ENCODE measurements at regions not wholly inside any gene's neighbourhood (a gene's known extent, or its start where the extent isn't known, plus 50 kb on each side); places are given as distances from the start of the nearest gene placed in this dataset.

- TF ChIP-seq EZH2 (IDR thresholded peaks at IDR 0.05; ENCODE audit: low read depth, low read length, severe bottlenecking) = no peak
- TF ChIP-seq POLR2AphosphoS5 (IDR thresholded peaks at IDR 0.05; ENCODE audit: low read depth, low read length) = no peak
- no peak for TF ChIP-seq MAX (IDR thresholded peaks at IDR 0.05)
- TF ChIP-seq, protein P1, sequence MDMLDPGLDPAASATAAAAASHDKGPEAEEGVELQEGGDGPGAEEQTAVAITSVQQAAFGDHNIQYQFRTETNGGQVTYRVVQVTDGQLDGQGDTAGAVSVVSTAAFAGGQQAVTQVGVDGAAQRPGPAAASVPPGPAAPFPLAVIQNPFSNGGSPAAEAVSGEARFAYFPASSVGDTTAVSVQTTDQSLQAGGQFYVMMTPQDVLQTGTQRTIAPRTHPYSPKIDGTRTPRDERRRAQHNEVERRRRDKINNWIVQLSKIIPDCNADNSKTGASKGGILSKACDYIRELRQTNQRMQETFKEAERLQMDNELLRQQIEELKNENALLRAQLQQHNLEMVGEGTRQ (IDR thresholded peaks at IDR 0.05; ENCODE audit: low read length) = no peak
- no peak for TF ChIP-seq ZNF274 (IDR thresholded peaks at IDR 0.05; ENCODE audit: borderline replicate concordance, extremely low read depth, low read length)
- TF ChIP-seq, protein P2, sequence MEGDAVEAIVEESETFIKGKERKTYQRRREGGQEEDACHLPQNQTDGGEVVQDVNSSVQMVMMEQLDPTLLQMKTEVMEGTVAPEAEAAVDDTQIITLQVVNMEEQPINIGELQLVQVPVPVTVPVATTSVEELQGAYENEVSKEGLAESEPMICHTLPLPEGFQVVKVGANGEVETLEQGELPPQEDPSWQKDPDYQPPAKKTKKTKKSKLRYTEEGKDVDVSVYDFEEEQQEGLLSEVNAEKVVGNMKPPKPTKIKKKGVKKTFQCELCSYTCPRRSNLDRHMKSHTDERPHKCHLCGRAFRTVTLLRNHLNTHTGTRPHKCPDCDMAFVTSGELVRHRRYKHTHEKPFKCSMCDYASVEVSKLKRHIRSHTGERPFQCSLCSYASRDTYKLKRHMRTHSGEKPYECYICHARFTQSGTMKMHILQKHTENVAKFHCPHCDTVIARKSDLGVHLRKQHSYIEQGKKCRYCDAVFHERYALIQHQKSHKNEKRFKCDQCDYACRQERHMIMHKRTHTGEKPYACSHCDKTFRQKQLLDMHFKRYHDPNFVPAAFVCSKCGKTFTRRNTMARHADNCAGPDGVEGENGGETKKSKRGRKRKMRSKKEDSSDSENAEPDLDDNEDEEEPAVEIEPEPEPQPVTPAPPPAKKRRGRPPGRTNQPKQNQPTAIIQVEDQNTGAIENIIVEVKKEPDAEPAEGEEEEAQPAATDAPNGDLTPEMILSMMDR (IDR thresholded peaks at IDR 0.05; ENCODE audit: control extremely low read depth in 1 of 3, insufficient read depth in 1 of 3, low read depth in 1 of 3, low read length in 3 of 3) = no peak
- TF ChIP-seq POLR2A (IDR thresholded peaks at IDR 0.05; ENCODE audit: control extremely low read depth in 1 of 2, low read depth in 2 of 2, low read length in 2 of 2) = no peak
- no peak for TF ChIP-seq SAP30 (IDR thresholded peaks at IDR 0.05; ENCODE audit: insufficient read depth, insufficient replicate concordance, low read length)
Observed at GRCh38 chr17:77453613-77454241, 313.0 kb downstream of the SEC14L1 start.
